GM21526 (cell line): ENCODE measurements at regions not wholly inside any gene's neighbourhood (a gene's known extent, or its start where the extent isn't known, plus 50 kb on each side); places are given as distances from the start of the nearest gene placed in this dataset.

Experiments used
- ATAC-seq: cut with Tn5 transposase; IDR thresholded peaks from one replicate; pipeline ENCODE4 v1.9.1; 2021; ENCODE audit warnings: moderate library complexity; ENCODE audit not compliant: unreplicated experiment, low FRiP score

GRCh38 chr1:118366286-118366685 lies 181.3 kb upstream of the SPAG17 start:
- no peak for ATAC-seq

- ATAC-seq = no peak
These were observed 179.9 kb upstream of the SPAG17 start for GRCh38 chr1:118364882-118365281.

GRCh38 chr1:118363396-118363795 lies 178.4 kb upstream of the SPAG17 start:
- ATAC-seq = no peak

GRCh38 chr1:118360817-118361216 lies 175.8 kb upstream of the SPAG17 start:
- no peak for ATAC-seq

GRCh38 chr1:118346936-118347335 lies 161.9 kb upstream of the SPAG17 start:
- no peak for ATAC-seq

GRCh38 chr1:118340928-118341910 lies 156.2 kb upstream of the SPAG17 start:
- ATAC-seq = no peak

GRCh38 chr1:118339400-118340124 lies 154.5 kb upstream of the SPAG17 start:
- ATAC-seq = no peak

- no peak for ATAC-seq
These were observed 153.9 kb upstream of the SPAG17 start for GRCh38 chr1:118338936-118339335.

- no peak for ATAC-seq
These were observed 152.3 kb upstream of the SPAG17 start for GRCh38 chr1:118337346-118337745.

- ATAC-seq = peak; percentile 91
These were observed 150.3 kb upstream of the SPAG17 start for GRCh38 chr1:118335331-118335732.

GRCh38 chr1:118334506-118334905 lies 149.5 kb upstream of the SPAG17 start:
- ATAC-seq = no peak

GRCh38 chr1:118333601-118334210 lies 148.7 kb upstream of the SPAG17 start:
- no peak for ATAC-seq

GRCh38 chr1:118326960-118327629 lies 142.1 kb upstream of the SPAG17 start:
- ATAC-seq = no peak

GRCh38 chr1:118325550-118326225 lies 140.7 kb upstream of the SPAG17 start:
- ATAC-seq = no peak

- no peak for ATAC-seq
These were observed 138.2 kb upstream of the SPAG17 start for GRCh38 chr1:118323246-118323645.

GRCh38 chr1:118322331-118322730 lies 137.3 kb upstream of the SPAG17 start:
- no peak for ATAC-seq

GRCh38 chr1:118321840-118322239 lies 136.8 kb upstream of the SPAG17 start:
- ATAC-seq = no peak

- no peak for ATAC-seq
These were observed 133.0 kb upstream of the SPAG17 start for GRCh38 chr1:118317842-118318614.

GRCh38 chr1:118306851-118307250 lies 121.8 kb upstream of the SPAG17 start:
- no peak for ATAC-seq
